DND-41 (cell line): ENCODE measurements at regions not wholly inside any gene's neighbourhood (a gene's known extent, or its start where the extent isn't known, plus 50 kb on each side); places are given as distances from the start of the nearest gene placed in this dataset.

Experiments
- EZH2 ChIP-seq: IDR thresholded peaks from 3 replicates; pipeline ENCODE4 v1.6.1; 2012; ENCODE audit warnings: borderline replicate concordance, low read depth, mild to moderate bottlenecking, moderate library complexity, low read length, inconsistent platforms; ENCODE audit not compliant: severe bottlenecking
- TF ChIP-seq, protein P1 (sequence below): IDR thresholded peaks from 2 replicates; pipeline ENCODE4 v1.5.1; 2012; ENCODE audit warnings: borderline replicate concordance, low read length, moderate library complexity, mild to moderate bottlenecking; ENCODE audit not compliant: poor library complexity, severe bottlenecking; ENCODE audit errors: extremely low read depth

- TF ChIP-seq, protein P1, sequence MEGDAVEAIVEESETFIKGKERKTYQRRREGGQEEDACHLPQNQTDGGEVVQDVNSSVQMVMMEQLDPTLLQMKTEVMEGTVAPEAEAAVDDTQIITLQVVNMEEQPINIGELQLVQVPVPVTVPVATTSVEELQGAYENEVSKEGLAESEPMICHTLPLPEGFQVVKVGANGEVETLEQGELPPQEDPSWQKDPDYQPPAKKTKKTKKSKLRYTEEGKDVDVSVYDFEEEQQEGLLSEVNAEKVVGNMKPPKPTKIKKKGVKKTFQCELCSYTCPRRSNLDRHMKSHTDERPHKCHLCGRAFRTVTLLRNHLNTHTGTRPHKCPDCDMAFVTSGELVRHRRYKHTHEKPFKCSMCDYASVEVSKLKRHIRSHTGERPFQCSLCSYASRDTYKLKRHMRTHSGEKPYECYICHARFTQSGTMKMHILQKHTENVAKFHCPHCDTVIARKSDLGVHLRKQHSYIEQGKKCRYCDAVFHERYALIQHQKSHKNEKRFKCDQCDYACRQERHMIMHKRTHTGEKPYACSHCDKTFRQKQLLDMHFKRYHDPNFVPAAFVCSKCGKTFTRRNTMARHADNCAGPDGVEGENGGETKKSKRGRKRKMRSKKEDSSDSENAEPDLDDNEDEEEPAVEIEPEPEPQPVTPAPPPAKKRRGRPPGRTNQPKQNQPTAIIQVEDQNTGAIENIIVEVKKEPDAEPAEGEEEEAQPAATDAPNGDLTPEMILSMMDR: no peak
- no peak for TF ChIP-seq EZH2
Observed at GRCh38 chr2:34949316-34949715, 1350.2 kb upstream of the FAM98A start.
